OCI-LY1 (cell line): ENCODE measurements at regions not wholly inside any gene's neighbourhood (a gene's known extent, or its start where the extent isn't known, plus 50 kb on each side); places are given as distances from the start of the nearest gene placed in this dataset.

Source experiments
- EZH2 ChIP-seq: fragments of 200-600 bp; sonication (generic), shearing (Covaris generic); IDR thresholded peaks from 2 replicates; pipeline ENCODE4 v1.8.0; 2017; ENCODE audit warnings: borderline replicate concordance, mixed run types, mild to moderate bottlenecking, antibody characterized with exemption, low read length, moderate library complexity, mixed read lengths
- TF ChIP-seq, protein P1 (sequence below): fragments of 200-600 bp; sonication (generic), shearing (Covaris generic); IDR thresholded peaks from 2 replicates; pipeline ENCODE4 v1.5.1; 2017; ENCODE audit warnings: mild to moderate bottlenecking, antibody characterized with exemption, low read length, moderate library complexity, mixed read lengths

GRCh38 chr2:14557916-14558315 is 74.6 kb upstream of the LRATD1 start:
- TF ChIP-seq, protein P1, sequence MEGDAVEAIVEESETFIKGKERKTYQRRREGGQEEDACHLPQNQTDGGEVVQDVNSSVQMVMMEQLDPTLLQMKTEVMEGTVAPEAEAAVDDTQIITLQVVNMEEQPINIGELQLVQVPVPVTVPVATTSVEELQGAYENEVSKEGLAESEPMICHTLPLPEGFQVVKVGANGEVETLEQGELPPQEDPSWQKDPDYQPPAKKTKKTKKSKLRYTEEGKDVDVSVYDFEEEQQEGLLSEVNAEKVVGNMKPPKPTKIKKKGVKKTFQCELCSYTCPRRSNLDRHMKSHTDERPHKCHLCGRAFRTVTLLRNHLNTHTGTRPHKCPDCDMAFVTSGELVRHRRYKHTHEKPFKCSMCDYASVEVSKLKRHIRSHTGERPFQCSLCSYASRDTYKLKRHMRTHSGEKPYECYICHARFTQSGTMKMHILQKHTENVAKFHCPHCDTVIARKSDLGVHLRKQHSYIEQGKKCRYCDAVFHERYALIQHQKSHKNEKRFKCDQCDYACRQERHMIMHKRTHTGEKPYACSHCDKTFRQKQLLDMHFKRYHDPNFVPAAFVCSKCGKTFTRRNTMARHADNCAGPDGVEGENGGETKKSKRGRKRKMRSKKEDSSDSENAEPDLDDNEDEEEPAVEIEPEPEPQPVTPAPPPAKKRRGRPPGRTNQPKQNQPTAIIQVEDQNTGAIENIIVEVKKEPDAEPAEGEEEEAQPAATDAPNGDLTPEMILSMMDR: no peak
- no peak for TF ChIP-seq EZH2
